Ishikawa (cell line): ENCODE measurements at regions not wholly inside any gene's neighbourhood (a gene's known extent, or its start where the extent isn't known, plus 50 kb on each side); places are given as distances from the start of the nearest gene placed in this dataset.

Experiments
- CREB1 ChIP-seq: IDR thresholded peaks from 2 replicates; pipeline ENCODE4 v1.6.1; 2012; ENCODE audit warnings: low read depth
- EGR1 ChIP-seq: IDR thresholded peaks from 2 replicates; pipeline ENCODE4 v1.6.1; 2012
- EP300 ChIP-seq: IDR thresholded peaks from 2 replicates; pipeline ENCODE4 v1.6.1; 2012; ENCODE audit warnings: borderline replicate concordance
- ZBTB7A ChIP-seq: IDR thresholded peaks from 2 replicates; pipeline ENCODE4 v1.6.1; 2012; ENCODE audit warnings: low read depth
- TF ChIP-seq, protein P1 (sequence below): IDR thresholded peaks from 2 replicates; pipeline ENCODE4 v1.6.1; 2012
- TF ChIP-seq, protein P2 (sequence below): IDR thresholded peaks from 2 replicates; pipeline ENCODE4 v1.6.1; 2012; ENCODE audit warnings: low read depth, mild to moderate bottlenecking
- TF ChIP-seq, protein P3 (sequence below): IDR thresholded peaks from 2 replicates; pipeline ENCODE4 v1.6.1; 2012

DNA sequence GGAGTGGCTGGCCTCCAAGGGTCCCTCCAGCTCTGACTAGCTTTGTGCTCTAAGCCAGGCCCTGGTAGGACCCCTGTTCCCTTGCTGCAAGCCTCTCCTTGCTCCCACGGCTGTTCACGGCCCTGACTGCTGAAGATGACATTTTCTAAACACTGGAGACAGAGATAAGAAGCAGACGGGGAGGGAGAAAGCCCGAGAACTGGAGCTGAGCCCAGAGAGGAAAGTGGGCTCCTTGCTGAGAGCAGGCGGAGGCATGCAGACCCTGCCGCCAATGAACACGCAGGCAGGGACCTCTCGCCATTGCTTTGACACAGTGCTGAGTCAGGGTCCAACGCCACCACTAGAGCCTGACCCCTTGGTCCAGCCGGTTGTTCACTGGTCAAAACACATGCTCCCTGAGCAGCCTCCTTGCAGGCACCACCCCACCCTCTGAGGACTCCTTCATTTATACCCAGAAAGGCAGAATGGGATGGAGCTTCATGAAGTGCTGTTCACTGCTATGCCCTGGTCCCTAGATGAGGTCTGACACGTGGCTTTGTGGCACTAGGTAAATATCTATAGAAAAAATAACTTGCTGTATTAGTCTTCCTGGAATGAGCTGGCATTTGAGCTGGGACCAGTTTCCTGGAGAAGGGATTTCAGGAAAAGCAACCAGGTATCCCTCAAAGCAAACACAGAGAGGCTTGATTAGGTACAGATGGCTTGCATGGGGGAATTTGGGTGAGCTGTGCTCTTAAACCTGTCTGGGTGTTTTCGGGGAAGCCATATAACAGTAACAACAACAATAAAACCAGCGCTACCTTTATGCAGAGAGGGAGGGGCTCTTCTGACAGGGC, 65.7 kb downstream of the MCFD2 start:
- TF ChIP-seq, protein P1, sequence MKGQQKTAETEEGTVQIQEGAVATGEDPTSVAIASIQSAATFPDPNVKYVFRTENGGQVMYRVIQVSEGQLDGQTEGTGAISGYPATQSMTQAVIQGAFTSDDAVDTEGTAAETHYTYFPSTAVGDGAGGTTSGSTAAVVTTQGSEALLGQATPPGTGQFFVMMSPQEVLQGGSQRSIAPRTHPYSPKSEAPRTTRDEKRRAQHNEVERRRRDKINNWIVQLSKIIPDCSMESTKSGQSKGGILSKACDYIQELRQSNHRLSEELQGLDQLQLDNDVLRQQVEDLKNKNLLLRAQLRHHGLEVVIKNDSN = no peak
- TF ChIP-seq EGR1 (no peak), ZBTB7A (no peak), EP300 (no peak), CREB1 (no peak)
- TF ChIP-seq, protein P2, sequence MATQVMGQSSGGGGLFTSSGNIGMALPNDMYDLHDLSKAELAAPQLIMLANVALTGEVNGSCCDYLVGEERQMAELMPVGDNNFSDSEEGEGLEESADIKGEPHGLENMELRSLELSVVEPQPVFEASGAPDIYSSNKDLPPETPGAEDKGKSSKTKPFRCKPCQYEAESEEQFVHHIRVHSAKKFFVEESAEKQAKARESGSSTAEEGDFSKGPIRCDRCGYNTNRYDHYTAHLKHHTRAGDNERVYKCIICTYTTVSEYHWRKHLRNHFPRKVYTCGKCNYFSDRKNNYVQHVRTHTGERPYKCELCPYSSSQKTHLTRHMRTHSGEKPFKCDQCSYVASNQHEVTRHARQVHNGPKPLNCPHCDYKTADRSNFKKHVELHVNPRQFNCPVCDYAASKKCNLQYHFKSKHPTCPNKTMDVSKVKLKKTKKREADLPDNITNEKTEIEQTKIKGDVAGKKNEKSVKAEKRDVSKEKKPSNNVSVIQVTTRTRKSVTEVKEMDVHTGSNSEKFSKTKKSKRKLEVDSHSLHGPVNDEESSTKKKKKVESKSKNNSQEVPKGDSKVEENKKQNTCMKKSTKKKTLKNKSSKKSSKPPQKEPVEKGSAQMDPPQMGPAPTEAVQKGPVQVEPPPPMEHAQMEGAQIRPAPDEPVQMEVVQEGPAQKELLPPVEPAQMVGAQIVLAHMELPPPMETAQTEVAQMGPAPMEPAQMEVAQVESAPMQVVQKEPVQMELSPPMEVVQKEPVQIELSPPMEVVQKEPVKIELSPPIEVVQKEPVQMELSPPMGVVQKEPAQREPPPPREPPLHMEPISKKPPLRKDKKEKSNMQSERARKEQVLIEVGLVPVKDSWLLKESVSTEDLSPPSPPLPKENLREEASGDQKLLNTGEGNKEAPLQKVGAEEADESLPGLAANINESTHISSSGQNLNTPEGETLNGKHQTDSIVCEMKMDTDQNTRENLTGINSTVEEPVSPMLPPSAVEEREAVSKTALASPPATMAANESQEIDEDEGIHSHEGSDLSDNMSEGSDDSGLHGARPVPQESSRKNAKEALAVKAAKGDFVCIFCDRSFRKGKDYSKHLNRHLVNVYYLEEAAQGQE = no peak
- TF ChIP-seq, protein P3, sequence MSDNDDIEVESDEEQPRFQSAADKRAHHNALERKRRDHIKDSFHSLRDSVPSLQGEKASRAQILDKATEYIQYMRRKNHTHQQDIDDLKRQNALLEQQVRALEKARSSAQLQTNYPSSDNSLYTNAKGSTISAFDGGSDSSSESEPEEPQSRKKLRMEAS = no peak
